ENCODE measurements at regions not wholly inside any gene's neighbourhood (a gene's known extent, or its start where the extent isn't known, plus 50 kb on each side); places are given as distances from the start of the nearest gene placed in this dataset.

- Histone ChIP-seq H3K4me1 (ENCODE audit: control insufficient read depth in 4 of 4, insufficient read depth in 4 of 4, low read length in 3 of 4) (no peaks in the 10 kb centered on the region), H3K27ac (ENCODE audit: low read depth in 1 of 2, low read length in 2 of 2) (no peak overlapping the region), H3K9me3 (ENCODE audit: control insufficient read depth in 4 of 4, low read length in 3 of 4) (peaks cover 0 to 8% (median 0%) of the 10 kb centered on the region in 4 donors), H3K9ac (ENCODE audit: low read depth in 1 of 2, low read length in 2 of 2) (no peak overlapping the region), H3K27me3 (ENCODE audit: control insufficient read depth in 4 of 4, insufficient read depth in 4 of 4, low read length in 3 of 4) (peaks cover 0 to 2% (median 0%) of the 10 kb centered on the region in 4 donors), H3K36me3 (ENCODE audit: control insufficient read depth in 4 of 4, insufficient read depth in 3 of 4, low read depth in 1 of 4, low read length in 3 of 4) (no peaks in the 10 kb centered on the region), H3K4me3 (ENCODE audit: low read depth in 1 of 3, low read length in 3 of 3) (no peak overlapping the region)
- no peak for DNase-seq (ENCODE audit: low spot score)
- 71% methylated on average over 5 of the region's 5 CpGs for WGBS
- no peak for TF ChIP-seq GABPA (IDR thresholded peaks at IDR 0.05 in 1 of 2, conservative IDR thresholded peaks at IDR 0.05 in 1 of 2)
- TF ChIP-seq REST (IDR thresholded peaks at IDR 0.05): no peak
- no peak for TF ChIP-seq FOXA2 (IDR thresholded peaks at IDR 0.05)
- TF ChIP-seq FOXA1 (IDR thresholded peaks at IDR 0.05): no peak
- no peak for TF ChIP-seq RXRA (IDR thresholded peaks at IDR 0.05)
- no peak for TF ChIP-seq HNF4A (conservative IDR thresholded peaks at IDR 0.05)
- TF ChIP-seq YY1 (IDR thresholded peaks at IDR 0.05): no peak
- TF ChIP-seq ATF3 (IDR thresholded peaks at IDR 0.05): no peak
- TF ChIP-seq MAX (IDR thresholded peaks at IDR 0.05): no peak
These were observed 239.1 kb downstream of the THBS2 start for GRCh38 chr6:169014211-169015197.

- WGBS: 76% methylated on average over 3 of the region's 3 CpGs
- no peak overlapping the region for H3K27ac ChIP-seq (ENCODE audit: low read depth in 1 of 2, low read length in 2 of 2)
- DNase-seq (ENCODE audit: low spot score): no peak
- H3K4me3 ChIP-seq (ENCODE audit: low read depth in 1 of 3, low read length in 3 of 3): no peak overlapping the region
- no peaks in the 10 kb centered on the region for H3K9me3 ChIP-seq (ENCODE audit: control insufficient read depth in 4 of 4, low read length in 3 of 4)
- no peak overlapping the region for H3K9ac ChIP-seq (ENCODE audit: low read depth in 1 of 2, low read length in 2 of 2)
- TF ChIP-seq RAD21 (IDR thresholded peaks at IDR 0.05) (no peak), RXRA (IDR thresholded peaks at IDR 0.05) (no peak), GABPA (IDR thresholded peaks at IDR 0.05 in 1 of 2, conservative IDR thresholded peaks at IDR 0.05 in 1 of 2) (no peak), HNF4A (conservative IDR thresholded peaks at IDR 0.05) (no peak), EGR1 (IDR thresholded peaks at IDR 0.05; ENCODE audit: low read depth in 2 of 2) (no peak), NR2F2 (IDR thresholded peaks at IDR 0.05) (no peak), SP1 (IDR thresholded peaks at IDR 0.05) (no peak), CTCF (IDR thresholded peaks at IDR 0.05; ENCODE audit: low read depth, low read length, missing input control) (no peak), ZBTB33 (IDR thresholded peaks at IDR 0.05) (no peak), JUND (IDR thresholded peaks at IDR 0.05) (no peak), MAX (IDR thresholded peaks at IDR 0.05) (no peak), YY1 (IDR thresholded peaks at IDR 0.05) (no peak), FOXA2 (IDR thresholded peaks at IDR 0.05) (no peak)
- no peaks in the 10 kb centered on the region for H3K36me3 ChIP-seq (ENCODE audit: control insufficient read depth in 4 of 4, insufficient read depth in 3 of 4, low read depth in 1 of 4, low read length in 3 of 4)
- peaks cover 0 to 2% (median 0%) of the 10 kb centered on the region in 4 donors for H3K27me3 ChIP-seq (ENCODE audit: control insufficient read depth in 4 of 4, insufficient read depth in 4 of 4, low read length in 3 of 4)
- no peaks in the 10 kb centered on the region for H3K4me1 ChIP-seq (ENCODE audit: control insufficient read depth in 4 of 4, insufficient read depth in 4 of 4, low read length in 3 of 4)
These were observed 244.0 kb downstream of the THBS2 start for GRCh38 chr6:169009628-169010027.

Measured in liver (tissue), 8 donors.